ENCODE measurements at regions not wholly inside any gene's neighbourhood (a gene's known extent, or its start where the extent isn't known, plus 50 kb on each side); places are given as distances from the start of the nearest gene placed in this dataset.
"Not testable (repeated sequence)": the region's sequence is repeated elsewhere in the genome, so short reads cannot be mapped to it uniquely, and the experiment has no call there.

GRCh38 chrX:150211988-150212387 is 151.1 kb upstream of the MAMLD1 start:
- no peak for DNase-seq

- DNase-seq, result no peak
Observed at GRCh38 chrX:150212672-150213480, 150.2 kb upstream of the MAMLD1 start.

GRCh38 chrX:150213481-150214030 is 149.6 kb upstream of the MAMLD1 start:
- DNase-seq, result no peak

- DNase-seq, result not testable (repeated sequence)
Observed at GRCh38 chrX:150216000-150216399, 147.1 kb upstream of the MAMLD1 start.

GRCh38 chrX:150216716-150217115 is 146.4 kb upstream of the MAMLD1 start:
- DNase-seq, result no peak

GRCh38 chrX:150217609-150218008 is 145.5 kb upstream of the MAMLD1 start:
- no peak for DNase-seq

GRCh38 chrX:150219374-150220185 is 143.5 kb upstream of the MAMLD1 start:
- peak in 8 of 51 donors; percentile 1 to 7 (median 4) for DNase-seq

GRCh38 chrX:150223176-150224015 is 139.7 kb upstream of the MAMLD1 start:
- DNase-seq, result no peak

GRCh38 chrX:150224676-150225075 is 138.4 kb upstream of the MAMLD1 start:
- no peak for DNase-seq

GRCh38 chrX:150225266-150225665 is 137.9 kb upstream of the MAMLD1 start:
- DNase-seq, result no peak

GRCh38 chrX:150225756-150226155 is 137.4 kb upstream of the MAMLD1 start:
- DNase-seq, result no peak

GRCh38 chrX:150226223-150226965 is 136.7 kb upstream of the MAMLD1 start:
- DNase-seq, result no peak

GRCh38 chrX:150227321-150227860 is 135.7 kb upstream of the MAMLD1 start:
- no peak for DNase-seq

- no peak for DNase-seq
Observed at GRCh38 chrX:150227873-150228410, 135.2 kb upstream of the MAMLD1 start.

- DNase-seq, result no peak
Observed at GRCh38 chrX:150228431-150228830, 134.7 kb upstream of the MAMLD1 start.

GRCh38 chrX:150229030-150229429 is 134.1 kb upstream of the MAMLD1 start:
- DNase-seq, result no peak

GRCh38 chrX:150229481-150229880 is 133.6 kb upstream of the MAMLD1 start:
- DNase-seq, result no peak

- not testable (repeated sequence) for DNase-seq
Observed at GRCh38 chrX:150230952-150231351, 132.2 kb upstream of the MAMLD1 start.

GRCh38 chrX:150231368-150231767 is 131.7 kb upstream of the MAMLD1 start:
- not testable (repeated sequence) for DNase-seq

GRCh38 chrX:150232222-150232621 is 130.9 kb upstream of the MAMLD1 start:
- not testable (repeated sequence) for DNase-seq
